ENCODE measurements at regions not wholly inside any gene's neighbourhood (a gene's known extent, or its start where the extent isn't known, plus 50 kb on each side); places are given as distances from the start of the nearest gene placed in this dataset.

- intact Hi-C loops (cut with DNase I): no loop called here
- DNase-seq: peak in 1 of 10 donors; percentile 17
Measured at GRCh38 chr1:36620142-36620541, 137.4 kb upstream of the CSF3R start.

DNA sequence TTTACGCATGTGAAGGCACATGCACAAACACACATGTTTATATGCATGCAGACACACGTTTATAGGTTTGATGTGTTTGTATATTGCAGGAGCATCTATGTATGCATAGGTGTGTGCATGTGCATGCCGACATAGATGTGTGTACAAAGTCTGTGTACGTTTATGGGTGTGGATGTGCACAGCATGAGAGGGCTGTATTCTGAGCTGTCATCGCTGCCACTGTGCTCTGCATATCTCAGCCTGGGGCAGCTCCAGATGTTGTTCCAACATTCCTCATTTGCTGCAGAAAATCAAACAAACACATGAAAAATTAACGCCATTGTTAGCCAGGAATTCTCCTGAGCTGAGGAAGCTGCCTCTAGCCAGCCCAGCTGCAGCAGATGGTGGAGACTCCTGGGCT is 132.3 kb upstream of the CSF3R start:
- no peak for DNase-seq
- intact Hi-C loops (cut with DNase I): no loop called here

- intact Hi-C loops (cut with DNase I): no loop called here
- peak in 1 of 10 donors; percentile 41 for DNase-seq
Measured at GRCh38 chr1:36614571-36614970, 131.9 kb upstream of the CSF3R start.

DNA sequence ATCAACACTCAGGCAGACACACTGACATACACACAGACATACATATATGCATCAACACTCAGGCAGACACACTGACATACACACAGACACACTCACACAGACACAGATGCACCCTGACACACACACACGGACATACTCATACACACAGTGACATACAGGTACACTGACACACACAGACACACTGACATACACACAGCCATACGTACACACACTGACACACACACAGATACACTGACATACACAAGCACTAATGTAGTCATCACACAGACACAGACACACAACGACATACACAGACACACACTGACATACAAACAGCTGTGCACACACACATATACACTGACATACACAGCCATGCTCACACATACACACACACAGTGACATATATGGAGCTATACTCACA is 131.0 kb upstream of the CSF3R start:
- DNase-seq: no peak
- intact Hi-C loops (cut with DNase I): no loop called here

GRCh38 chr1:36612881-36613280 is 130.2 kb upstream of the CSF3R start:
- intact Hi-C loops (cut with DNase I): no loop called here
- DNase-seq: no peak

DNA sequence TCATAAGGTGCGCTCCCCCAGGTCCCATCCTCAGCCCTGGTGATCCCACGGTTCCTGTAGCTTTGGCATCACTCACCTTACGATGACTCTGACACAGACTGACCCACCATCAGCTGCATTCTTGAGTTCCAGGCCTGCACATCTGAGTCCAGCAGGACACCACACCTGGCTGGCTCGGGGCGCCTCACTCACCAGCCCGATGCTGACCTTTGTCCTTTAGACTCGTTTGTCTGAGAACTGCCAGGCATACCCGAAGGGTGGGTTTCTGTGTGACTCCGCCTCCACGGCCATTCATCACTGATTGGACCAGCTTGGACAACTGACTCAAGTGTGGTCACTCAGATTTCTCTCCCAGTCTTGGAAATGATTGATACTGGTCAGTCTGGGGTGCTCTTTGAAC is 129.4 kb upstream of the CSF3R start:
- DNase-seq: no peak
- intact Hi-C loops (cut with DNase I): no loop called here

- intact Hi-C loops (cut with DNase I): loop anchor here (2.0 kb wide), 2 partner anchors 43 to 429 kb away; no protein-coding TSS in a partner anchor
- peak; percentile 47 to 96 (median 78) for DNase-seq
Measured at GRCh38 chr1:36609241-36610027, 126.7 kb upstream of the CSF3R start.

DNA sequence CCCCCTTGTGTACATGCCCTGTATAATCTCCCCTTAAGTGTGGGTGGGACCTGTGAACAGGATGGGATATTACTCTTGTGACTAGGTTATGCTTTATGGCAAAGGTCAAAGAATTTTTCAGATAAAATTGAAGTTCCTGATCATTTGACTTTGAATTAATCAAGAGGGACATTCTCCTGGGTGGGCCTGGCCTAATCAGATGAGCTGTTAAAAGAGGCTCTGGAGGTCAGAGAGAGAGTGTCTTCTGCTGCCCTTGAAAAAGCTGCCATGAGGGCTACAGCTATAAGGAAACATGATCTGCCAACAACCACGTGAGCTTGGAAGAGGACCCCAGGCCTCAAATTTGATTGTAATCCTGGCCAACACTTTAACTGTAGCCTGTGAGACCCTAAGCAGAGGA is 125.6 kb upstream of the CSF3R start:
- DNase-seq: no peak
- intact Hi-C loops (cut with DNase I): loop anchor here (2.0 kb wide), 2 partner anchors 45 to 431 kb away; no protein-coding TSS in a partner anchor

DNA sequence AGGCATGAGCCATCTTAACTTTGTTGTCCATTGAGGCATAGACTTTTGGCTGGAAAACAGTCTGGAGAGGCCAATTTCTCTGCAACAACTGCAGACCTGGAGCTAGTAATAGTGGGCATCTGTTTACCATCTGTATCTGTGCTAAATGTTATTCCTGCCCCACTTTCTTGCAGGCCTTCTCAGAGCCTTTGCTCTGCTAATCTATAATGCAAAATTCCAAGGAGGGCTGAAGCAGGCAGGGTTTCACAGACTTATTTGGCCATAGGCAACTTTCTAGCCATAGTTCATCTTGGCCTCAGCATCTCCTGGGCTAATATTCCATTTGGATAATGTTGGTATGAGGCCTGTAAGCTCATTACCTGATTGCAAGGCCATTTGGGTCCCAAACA is 124.5 kb upstream of the CSF3R start:
- intact Hi-C loops (cut with DNase I): no loop called here
- DNase-seq: peak in 1 of 10 donors; percentile 9

DNA sequence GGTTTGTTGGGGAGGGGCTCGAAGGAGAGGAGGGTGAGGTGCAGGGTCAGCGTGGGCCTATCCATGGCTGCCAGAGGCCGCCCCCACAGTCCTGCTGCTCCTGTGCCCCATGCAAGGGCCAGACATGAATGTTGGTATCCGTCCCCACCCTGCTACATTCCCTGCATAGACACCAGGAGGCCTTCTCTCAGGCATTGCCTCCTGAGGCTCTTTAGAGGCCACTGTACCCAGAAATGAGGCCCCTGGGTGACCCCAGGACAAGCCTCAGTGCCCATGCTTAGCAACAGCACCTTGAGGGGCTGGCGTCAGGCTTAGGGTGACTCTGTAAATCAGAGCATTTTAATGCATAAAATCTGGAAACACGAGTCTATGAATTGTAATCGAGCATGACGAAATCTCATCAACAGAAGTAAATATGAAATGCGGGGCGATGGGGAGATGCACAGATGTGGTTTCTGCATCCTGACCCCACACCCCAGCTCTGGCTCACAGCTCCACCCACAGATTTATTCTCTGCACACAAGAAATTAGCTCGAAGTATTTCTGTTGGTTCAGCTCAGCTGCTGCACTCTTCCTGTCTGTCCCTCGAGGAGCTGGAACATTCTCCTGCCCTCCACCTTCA is 124.0 kb upstream of the CSF3R start:
- intact Hi-C loops (cut with DNase I): no loop called here
- DNase-seq: peak in 1 of 10 donors; percentile 26

GRCh38 chr1:36605942-36606640 is 123.4 kb upstream of the CSF3R start:
- DNase-seq: peak in 2 of 10 donors; percentile 32 to 59
- intact Hi-C loops (cut with DNase I): no loop called here

DNA sequence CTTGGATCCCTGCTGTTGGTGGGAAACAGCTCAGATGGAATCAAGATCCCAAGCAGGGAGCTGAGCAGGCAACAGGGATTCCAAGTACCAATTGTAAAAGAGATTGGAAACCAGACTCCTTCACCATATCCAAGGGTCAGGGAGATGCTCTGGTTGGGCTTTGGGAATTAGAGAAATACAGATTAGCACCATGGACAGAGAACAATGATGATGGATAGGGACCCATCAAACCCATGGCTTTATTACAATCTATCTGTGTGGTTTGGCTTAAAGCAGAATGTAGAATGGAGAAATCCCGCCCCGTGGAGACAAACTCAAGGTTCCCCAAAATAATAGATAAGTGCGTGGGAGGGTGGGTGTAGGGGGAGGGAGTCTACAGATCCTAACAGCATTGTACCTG is 120.7 kb upstream of the CSF3R start:
- intact Hi-C loops (cut with DNase I): no loop called here
- DNase-seq: no peak

DNA sequence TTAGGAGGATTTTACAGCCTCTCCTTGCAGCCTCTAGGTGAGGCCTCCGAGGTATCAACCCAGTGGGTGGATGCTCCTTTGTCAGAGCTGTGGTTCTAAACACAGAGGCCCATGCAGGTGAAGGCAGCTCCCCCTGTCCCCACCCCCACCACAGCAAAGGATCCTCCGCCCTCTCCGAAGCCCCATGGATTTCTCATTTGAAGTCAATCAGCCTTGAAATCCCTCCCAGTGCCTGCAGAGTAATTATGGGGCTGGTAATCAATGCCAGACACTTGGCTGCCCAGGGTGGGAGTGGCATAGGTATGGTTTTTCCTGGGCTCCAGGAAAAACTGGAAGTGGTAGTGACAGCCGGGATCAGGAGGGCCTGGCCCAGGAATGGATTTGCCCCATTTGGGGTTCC is 119.5 kb upstream of the CSF3R start:
- intact Hi-C loops (cut with DNase I): no loop called here
- peak in 2 of 10 donors; percentile 19 to 23 for DNase-seq

GRCh38 chr1:36599828-36600227 is 117.1 kb upstream of the CSF3R start:
- intact Hi-C loops (cut with DNase I): no loop called here
- no peak for DNase-seq

GRCh38 chr1:36597514-36597913 is 114.8 kb upstream of the CSF3R start:
- DNase-seq: peak in 2 of 10 donors; percentile 15 to 81
- intact Hi-C loops (cut with DNase I): no loop called here

GRCh38 chr1:36595921-36596320 is 113.2 kb upstream of the CSF3R start:
- peak in 2 of 10 donors; percentile 25 to 72 for DNase-seq
- intact Hi-C loops (cut with DNase I): no loop called here

DNA sequence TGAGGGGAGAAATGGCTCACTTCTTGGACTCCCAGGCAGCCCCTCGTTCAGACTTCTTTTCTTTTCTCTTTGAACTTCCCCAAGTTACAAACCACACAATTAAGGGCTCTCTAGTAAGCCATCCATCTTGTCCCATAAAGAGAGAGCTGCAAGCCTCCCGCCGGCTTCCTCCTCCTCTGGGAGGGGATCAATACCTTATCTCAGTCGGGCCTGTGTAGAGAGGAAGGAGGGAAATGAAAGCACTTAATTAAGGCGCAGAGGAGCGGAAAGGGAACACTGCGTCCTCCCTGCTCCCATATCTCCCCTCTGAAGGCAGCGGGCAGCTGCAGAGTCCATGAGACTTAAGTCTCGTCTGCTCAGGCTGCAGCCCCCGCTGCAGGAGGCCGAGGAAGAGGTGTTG is 112.6 kb upstream of the CSF3R start:
- intact Hi-C loops (cut with DNase I): no loop called here
- peak in 2 of 10 donors; percentile 22 to 63 for DNase-seq

DNA sequence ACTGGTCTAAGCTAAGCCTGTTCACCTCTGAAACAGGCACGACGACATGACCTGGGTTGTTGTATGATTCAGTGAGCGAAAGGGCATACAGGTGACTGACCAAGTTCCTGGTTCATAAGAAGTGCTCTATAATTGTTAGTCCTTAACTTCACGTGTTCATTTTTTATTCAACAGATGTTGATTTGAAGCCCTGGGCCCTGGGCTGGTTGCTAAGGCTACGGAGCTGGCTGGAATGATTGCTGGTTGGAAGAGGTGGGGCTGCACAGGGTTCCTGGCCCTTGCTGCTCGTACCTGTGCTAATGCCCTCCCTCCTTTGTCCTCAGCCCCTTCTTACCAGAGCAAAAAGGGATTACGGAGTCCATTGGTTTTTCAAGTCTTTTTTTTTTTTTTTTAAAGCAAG is 111.3 kb upstream of the CSF3R start:
- DNase-seq: peak in 2 of 10 donors; percentile 1 to 15
- intact Hi-C loops (cut with DNase I): no loop called here

GRCh38 chr1:36591278-36591677 is 108.6 kb upstream of the CSF3R start:
- intact Hi-C loops (cut with DNase I): no loop called here
- DNase-seq: peak in 1 of 10 donors; percentile 35

DNA sequence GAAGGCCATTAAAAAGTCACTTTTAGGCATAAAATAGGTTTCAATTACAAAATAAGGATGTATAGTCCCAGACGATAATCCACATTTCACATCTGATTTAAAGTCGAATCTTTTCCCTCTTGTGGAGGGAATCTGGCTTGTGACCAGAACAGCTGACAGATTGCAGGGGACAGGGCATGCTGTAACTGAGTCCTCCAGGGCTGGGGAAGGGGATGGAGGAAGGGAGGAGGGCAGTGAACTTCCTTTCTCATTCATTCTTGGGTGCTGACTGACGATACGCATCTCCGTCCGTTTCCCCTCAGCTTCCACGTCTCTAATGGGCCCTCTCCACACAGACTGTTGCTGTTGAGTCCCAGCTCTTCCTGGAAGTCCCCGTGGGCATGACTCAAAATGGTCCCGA is 108.1 kb upstream of the CSF3R start:
- DNase-seq: no peak
- intact Hi-C loops (cut with DNase I): no loop called here

DNA sequence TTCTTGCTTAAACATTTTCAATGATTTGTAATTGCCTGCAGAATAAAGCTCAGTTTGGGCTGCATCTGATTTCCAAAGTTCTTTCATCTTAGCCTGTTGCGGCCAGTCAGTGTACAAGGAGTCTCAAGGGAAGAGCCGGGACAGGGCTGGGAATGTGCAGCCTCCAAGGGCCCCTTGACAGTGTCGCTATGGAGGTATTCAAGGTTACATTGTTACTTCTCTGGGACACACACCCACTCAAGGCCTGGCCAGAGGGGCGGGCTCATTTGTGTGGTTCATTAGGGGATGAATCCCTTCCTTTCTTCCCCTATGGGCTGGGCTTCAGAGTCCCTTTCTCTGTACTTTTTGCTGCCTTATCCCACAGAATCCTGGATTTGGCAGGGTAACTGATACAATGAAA is 107.6 kb upstream of the CSF3R start:
- intact Hi-C loops (cut with DNase I): no loop called here
- DNase-seq: peak in 1 of 10 donors; percentile 32

All from posterior cingulate gyrus (tissue), 11 donors.